ENCODE measurements at regions not wholly inside any gene's neighbourhood (a gene's known extent, or its start where the extent isn't known, plus 50 kb on each side); places are given as distances from the start of the nearest gene placed in this dataset.

DNA sequence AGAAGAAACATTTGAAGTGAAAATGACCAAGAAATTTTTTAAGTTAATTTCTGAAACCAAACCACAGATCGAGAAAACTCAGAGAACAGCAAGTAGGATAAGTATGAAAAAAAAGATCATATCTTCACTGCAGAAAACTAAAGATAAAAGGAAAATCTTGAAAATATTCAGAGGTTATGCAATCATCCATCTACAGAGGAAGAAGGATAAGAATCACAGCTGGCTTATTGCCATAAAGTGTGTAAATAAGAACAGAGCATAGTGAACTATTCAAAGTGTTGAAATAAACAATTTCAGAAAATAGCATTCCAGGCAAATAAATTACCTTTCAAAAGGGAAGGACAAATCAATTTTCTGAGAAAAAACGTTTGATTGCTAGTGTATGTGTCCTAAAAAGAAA, 1191.7 kb upstream of the CDH6 start:
- DNase-seq, result no peak

DNA sequence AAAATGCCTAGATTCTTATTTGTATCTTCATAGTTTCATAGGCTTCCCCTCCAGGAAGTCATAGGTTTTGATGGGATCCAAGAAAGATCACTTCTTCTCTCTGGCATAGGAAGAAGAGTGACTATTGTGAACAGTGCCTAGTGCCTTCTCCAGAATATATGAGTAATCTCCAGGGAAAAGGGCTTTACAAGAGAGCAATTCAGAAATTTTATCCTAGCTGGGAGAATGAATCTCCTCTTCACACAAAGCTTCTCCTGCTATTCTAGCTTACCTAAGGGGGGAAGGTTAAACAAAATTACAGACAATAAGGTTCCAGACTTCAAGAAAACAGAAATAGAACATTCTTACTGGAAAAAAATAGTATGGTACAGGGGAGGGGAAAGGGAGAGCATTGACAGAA, 1193.3 kb upstream of the CDH6 start:
- no peak for DNase-seq

DNA sequence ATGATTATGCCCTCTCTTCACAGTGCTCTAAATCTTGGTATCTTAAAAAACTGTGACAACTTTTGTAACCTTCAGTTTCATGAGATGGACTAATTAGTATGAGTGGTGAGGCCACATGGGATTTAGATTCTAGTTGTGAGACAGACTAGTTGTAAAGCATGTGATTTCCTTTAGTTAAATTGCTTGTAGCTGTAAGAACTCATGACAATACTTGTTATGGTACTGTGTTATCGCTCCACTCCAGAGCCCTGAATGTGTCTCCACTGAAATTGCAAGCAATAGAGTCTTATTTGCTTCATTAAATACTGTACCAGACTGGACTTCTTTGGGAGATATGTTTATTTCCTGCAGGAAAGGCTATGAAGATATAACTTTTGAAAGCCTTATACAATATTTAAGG, 1198.3 kb upstream of the CDH6 start:
- DNase-seq, result no peak

DNA sequence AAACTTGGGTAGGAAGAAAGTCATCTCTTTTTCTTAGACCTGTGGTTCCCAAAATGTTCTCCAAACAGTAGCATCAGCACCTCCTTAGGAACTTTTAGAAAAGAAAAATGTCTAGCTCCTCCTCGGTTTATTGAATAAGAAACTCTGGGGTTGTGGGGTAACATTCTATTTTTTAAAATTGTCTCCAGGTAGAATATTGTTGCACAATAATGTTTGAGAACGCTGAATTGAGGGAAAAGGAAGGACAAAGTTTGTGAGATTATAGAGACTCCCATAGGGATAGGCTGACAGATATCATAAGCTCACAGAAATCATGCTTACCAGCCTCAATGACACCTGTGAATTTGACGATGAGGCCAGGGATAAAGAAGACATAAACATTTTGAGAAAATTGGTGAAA, 1199.0 kb upstream of the CDH6 start:
- DNase-seq, result no peak

DNA sequence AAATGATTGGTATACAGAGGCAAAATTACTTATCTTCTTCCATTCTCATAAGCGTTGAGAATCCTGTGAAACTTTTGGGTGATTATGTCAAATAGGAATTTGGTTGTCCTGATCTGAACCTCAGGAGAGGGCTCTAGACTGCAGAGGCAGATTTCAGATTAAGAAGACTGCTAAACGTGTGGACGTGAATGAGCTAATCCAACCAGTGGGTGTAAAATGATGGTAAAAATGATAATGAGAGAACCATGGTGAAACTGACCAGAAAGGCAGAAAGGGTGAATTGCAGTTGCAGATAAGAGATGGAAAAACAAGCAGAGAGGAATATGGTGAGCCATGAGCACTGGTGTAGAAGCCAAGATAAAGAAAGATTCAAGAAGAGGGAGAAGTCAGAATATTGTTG, 1200.2 kb upstream of the CDH6 start:
- DNase-seq, result no peak

DNA sequence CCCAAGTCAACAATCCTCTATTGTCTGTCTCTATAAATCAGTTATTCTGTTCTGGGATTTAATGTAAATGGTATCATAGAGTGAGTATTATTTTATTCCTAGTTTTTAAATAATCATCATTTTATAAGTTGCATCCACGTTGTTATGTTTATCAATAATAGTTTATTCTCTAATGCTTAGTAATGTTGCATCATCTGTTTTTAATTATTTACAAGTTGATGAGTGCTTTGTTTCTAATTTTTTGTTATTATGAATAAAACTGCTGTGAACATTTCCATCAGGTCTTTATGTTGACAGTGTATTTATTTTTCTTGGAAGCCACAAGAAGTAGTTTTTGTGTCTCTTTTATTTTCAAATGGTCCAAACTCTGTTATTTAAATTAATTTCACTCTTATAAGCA, 1201.2 kb upstream of the CDH6 start:
- no peak for DNase-seq

DNA sequence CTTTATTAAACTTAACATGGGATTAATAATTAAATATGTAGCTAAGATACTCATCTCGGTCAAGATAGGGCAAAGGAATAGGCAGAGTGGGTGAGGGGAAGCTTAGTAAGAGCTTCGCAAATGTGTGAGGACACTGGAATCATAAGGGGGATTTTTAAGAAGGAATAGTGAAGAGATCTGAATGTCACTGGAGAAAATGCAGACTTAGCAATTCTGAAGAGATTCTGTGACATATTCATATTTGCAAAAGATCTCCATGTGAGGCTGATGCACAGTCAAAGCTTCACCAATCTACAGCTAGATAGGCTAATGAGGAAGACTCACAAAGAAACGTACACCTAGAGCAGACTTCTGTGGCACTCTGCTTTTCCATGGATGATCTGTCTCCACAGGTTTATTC, 1202.8 kb upstream of the CDH6 start:
- no peak for DNase-seq

DNA sequence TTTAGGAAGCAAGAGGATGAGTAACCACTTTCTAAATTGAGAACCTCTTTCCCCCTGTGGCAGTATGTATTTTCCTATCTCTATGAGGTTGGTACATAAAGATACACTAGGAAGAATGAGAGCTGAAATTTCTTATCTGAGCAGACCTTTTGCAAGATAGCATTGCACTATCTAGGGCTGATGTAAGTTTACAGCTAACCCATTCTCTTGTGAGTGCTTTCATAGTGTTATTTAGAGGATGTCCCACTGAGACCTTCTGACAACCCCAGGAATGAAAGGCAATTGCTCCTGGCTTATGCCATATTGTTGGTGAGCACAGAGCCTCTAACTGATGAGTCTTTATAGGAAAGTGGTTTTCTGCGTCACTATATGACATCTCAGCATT, 1209.3 kb upstream of the CDH6 start:
- DNase-seq, result no peak

DNA sequence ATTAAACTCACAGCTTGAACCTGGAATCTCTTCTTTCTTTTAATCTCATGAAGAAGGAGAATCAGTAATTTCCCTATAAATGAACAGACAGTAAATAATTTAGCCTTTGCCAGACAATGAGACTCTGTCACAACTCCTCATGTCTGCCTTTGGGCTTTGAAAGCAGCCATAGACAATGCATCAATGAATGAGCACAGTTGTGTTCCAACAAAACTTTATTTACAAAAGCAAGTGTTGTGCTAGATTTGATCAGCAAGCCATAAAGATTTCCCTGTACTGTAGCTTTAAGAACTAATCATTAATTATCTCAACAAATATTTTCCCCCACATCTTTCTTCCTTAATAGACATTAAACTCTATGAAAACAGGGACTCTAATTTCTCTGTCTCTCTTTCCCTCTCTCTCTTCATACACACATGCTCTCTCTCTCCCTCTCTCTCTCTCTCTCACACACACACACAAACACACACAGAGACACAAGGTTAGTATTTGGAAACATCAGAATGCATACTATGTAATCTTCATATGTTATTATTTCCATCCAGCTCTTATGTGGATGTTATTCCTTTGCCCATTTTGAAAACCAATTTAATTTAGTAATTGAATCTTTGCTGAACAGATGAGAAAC, 1209.8 kb upstream of the CDH6 start:
- DNase-seq, result no peak

DNA sequence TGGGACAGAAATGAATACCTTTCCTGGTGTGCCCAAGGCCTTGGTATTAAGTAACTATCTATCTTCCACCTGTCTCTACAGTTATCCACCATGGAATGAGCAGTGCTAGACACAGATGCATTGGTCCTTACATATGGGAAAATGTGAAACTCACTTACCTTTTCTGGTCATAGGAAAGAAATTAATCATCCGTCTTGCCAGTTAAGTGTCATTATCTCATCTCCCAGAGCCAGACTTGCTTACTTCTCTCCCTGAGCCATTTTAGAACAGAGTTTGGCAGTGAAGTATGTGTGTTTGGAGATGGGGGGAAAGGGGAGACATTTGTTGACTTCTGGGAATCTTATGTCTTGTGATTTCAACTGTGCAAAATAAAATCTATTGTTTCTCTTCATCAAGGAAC, 1211.0 kb upstream of the CDH6 start:
- DNase-seq, result no peak

DNA sequence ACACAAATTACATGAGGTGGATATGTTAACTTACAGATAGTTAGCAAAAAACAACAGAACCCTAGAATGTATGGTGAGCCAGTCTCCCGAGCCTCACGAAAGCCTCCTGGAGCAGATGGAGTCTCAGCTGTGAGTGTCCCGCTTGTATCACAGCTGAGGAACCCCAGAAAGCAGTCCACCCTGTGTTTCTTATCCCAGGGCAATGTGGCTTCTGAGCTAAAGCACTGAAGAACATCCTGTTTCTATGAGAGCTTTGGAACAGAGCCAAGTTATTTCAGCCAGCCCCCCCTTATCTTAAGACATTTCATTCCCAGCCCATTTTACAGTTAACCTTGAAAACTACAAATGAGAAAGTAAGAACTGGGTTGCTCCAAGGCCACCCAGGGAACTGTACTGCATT, 1220.9 kb upstream of the CDH6 start:
- no peak for DNase-seq

DNA sequence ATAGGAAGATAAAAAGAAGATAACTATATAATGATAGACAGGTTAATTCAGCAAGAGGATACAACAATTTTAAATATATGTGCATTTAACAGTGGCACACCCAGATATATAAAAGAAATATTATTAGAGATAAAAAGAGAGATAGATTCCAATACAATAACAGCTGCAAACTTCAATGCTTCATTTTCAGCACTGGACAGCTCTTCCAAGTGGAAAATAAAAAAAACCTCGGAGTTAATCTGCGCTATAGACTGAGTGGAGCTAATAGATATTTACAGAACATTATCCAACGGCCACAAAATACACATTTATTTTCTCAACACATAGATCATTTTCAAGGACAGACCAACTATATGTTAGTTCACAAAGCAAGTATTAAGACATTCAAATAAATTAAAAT, 1229.5 kb upstream of the CDH6 start:
- DNase-seq, result no peak

DNA sequence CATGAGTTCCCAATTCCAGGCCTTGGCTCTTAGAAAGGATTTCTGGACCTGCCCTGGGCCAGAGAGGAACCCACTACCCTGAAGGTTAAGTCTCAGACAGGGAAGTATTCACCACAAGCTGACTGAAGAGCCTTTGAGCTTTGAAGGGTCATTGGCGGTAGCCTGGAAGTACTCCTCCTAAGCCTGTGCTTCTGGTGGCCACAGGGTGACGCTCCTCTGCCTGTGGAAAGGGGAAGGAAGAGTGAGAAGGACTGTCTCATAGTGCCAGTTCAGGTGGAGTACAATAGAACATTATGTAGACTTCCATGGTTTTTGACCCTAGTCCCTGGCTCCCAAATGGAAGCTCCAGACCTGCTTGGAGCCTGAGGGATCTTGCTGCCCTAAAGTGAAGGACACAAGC, 1233.2 kb upstream of the CDH6 start:
- no peak for DNase-seq

DNA sequence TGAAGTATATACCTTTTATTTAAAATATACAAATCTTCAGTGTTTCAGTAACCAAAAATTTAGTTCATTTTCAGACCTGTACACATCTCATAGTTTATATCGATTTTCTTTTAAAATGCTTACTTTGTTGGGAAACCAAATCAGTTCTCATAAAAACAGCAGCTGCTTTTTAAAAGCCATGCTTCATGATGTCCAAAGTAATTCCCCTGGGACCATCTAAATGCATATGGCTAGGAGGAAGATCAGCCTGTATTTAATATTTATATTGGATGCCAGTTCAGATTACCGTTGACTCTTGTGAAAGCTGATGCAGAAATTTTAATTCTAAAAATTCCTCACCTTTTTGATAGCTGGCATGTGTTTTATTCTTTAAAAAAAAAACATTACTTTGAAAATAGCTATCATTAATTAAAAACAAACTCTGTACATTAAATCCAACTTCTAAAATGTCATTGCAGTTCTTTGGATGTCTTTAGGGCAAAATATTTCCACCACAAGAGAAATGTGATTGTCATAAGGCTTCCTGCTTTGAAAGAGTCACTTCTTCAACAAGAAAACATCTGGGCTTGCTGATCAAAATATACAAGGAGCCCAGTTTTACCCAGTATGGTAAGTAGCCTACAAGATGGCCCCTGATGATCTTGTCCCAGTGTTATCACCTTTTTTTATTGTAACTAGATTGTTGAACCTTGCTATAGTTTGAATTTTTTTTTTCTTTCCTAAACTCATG, 1242.9 kb upstream of the CDH6 start:
- no peak for DNase-seq

DNA sequence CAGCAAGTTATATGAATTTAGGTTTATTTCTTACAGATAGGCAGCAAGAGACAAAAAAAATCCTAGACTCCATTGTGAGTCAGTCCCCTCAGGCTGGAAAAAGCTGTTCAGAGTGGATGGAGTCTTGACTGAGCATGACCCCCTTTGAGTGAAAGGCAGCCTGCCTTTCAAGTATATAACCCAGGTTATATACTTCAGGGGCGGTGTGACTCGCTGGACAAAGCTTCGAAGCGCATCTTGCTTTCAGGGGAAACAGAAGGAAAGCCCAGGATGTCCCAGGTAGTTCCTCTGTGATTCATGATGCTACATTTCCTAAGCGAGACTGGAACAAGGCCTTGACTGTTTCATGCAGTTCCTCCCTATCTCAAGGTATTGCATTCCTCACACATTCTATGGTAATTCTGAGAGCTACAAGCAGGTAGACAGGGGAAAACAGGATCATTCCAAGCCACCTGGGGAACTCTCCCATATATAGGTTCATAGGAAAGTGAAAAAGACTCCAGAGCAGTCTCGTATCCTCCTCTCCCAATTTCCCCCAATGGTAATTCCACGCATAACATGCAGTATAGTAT, 1244.1 kb upstream of the CDH6 start:
- no peak for DNase-seq

DNA sequence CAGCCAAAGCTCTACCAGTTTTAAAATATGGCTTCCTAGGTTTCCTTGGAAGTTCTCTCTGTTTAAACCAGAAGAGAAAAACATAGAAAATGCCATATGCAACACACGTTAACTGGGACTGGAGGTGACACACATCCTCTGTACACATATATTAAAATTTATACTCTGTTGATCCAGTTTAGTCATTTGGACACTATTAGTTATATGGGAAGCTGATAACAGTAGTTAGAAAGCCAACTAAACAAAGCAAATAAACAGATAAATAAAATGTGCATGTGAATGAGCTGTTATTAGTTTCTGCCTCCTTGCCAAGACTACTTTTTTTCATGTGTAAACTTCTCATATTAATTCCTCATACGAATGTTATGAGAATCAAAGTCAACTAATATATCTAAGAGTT, 1249.2 kb upstream of the CDH6 start:
- DNase-seq, result no peak

DNA sequence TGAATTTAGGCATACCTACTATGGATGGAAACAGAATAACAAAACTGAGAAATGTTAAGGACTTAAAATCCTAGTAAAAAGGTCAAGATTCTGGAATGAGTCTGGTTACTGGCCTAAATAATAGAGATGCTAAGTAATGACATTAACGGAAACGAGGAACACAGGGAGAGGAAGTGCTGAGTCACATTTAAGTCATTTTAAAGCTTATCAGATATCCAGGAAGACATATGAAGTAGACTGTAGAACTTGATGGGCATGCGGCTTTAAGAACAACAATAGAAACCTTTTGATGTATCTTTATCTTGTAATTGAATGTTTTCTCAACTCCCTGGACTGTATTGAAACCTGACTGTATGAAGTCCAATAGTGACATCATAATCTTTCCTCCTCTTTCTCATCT, 1251.4 kb upstream of the CDH6 start:
- DNase-seq, result no peak

DNA sequence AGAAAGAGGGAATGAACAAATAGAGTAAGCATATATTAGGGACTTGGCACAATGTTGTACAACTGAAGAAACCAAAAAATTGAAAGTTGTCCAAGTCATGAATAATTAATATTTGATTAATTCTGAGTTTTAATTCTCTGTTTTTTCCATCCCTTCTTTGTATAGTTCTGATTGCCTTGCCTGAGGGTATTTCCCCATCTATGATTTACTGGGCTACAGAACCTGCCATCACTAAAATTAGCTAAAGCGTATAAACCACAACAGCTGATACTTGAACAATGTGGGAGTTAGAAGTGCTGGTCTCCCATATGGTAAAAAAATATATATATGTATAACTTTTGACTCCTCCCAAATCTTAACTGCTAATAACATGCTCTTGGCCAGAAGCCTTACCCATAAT, 1253.5 kb upstream of the CDH6 start:
- DNase-seq, result no peak

DNA sequence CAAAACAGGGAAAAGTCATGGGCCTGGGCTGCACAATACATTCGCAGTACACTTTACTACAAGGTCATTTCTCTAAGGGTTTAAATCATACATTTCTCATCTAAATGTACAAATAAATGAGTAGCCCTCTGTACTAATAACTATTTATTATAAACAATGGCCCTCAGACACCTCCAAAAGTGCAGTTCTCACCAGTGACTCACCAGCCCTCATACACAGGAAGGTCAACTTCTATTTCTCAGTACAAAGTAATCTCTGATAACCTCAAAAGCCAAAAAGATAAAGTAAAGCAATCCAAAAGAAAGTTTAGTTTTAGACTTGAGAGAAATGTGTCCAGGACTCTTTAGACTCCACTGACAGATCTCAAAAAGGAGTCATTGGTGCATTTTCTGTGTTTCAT, 1258.1 kb upstream of the CDH6 start:
- DNase-seq, result no peak

DNA sequence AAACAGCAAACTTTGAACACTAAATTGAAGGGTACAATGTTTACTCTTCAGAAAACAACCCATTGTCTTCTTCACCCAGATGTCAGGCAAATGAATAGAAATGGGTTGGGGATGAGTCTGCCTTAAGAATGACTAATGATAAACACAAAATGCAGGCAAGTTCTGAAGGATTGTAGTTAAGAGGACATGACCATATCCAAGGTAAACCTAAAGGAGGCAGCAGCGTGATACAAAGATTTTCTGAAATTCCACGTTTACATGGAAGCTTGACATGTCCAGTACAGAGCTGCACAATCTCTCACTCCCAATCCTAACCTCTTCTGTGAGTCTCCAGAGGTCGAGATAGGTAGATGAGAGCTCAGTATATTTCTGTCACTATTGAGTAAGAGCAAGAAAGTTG, 1263.2 kb upstream of the CDH6 start:
- no peak for DNase-seq

DNA sequence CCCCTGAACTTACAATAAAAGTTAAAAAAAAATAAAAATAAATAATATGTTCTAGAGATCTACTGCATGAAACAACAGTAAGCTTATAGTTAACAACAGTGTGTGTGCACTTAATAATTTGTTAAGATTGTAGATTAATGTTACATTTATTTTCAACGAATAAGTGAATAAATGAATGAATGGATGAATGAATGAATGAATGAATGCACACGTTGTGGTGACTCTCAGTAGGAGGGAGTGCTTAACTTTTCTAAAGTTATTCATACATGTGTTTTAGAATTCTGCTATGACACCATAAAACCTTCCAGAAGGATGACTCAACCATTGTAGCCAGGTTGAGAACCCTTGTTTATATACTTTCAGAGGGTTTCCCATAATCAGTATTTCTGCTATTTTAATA, 1269.4 kb upstream of the CDH6 start:
- DNase-seq, result no peak

DNA sequence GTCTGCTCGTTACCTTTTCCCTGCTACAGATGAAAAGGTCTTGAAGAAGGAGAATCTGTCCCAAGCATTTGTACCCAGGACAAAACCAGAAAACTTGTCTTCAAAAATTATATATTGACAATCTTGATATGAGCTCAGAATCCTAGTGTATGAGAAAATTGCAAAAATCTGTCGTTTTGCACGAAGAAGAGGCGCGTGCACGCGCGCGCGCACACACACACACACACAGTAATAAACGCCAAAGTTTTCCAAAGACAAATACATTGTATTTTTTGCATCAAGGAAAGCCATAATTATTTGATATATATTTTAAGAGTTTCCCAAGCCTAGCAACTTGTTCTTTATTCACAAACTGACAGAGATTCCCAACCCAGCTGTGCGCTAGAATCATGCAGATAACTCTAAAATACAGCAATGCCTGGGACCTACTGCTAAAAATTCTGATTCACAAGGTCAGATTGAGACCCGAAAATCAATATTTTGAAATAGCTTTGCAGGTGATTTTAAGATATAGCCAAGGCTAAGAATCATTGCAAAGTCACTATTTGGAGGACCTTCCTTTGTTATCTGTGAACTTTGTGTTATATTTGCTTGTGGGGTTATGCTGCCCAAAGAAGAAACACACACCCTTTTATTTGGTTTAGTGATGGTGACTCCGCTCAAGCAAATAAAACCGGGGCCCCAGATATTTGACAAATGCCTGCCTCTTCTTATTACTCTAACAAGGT, 1287.7 kb upstream of the CDH6 start:
- DNase-seq, result no peak

DNA sequence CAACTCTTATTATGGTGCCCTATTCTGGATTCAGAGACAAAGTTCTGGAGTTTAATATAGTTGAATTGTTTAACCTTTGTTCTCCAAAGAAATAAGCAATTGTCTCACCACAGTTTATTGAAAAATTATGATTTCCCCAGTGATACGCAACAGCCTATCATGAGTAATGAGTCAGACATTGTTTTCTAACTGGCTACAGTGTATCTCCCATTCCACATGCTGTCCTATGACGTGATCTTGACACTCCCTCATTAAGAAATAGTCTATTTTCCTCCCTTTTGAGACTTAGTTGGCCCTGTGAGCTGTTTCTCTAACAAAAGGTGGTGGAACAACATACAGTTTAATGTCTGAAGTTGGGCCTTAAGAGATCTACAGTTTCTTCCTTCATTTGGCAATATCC, 1290.6 kb upstream of the CDH6 start:
- no peak for DNase-seq

DNA sequence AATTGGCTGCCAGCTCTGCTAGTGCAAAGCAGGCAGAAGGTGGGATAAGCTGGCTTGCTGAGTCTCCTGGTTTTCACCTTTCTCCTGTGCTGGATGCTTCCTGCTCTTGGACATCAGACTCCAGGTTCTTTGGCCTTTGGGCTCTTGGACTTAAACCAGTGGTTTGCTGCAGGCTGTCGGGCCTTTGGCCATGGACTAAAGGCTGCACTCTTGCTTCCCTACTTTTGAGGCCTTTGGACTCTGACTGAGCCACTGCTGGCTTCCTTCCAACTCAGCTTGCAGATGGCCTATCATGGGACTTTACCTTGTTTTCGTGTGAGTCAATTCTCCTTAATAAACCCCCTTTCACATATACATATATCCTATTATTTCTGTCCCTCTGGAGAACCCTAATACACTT, 1293.9 kb upstream of the CDH6 start:
- no peak for DNase-seq
